ENCODE measurements at regions not wholly inside any gene's neighbourhood (a gene's known extent, or its start where the extent isn't known, plus 50 kb on each side); places are given as distances from the start of the nearest gene placed in this dataset.

DNA sequence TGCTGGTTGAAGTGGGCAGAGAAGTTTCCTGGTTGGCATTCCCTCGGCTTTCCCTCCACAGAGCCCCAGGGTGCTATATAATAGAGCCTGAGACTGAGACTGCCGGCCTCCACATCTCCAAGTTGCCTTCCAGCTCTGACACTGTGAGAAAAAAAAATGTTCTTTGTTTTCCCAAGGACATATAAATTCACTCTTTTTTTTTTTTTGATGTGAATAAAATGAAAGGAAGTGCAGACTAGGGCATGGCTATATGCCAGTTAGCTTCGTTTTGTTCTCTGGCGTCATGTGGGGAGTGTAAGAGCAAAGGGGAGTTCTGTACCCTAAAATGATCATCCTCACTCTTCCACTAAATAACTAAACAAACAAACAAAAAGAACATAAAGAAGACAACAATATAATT is 101.6 kb downstream of the TNFSF18 start:
- TF ChIP-seq, protein P1, sequence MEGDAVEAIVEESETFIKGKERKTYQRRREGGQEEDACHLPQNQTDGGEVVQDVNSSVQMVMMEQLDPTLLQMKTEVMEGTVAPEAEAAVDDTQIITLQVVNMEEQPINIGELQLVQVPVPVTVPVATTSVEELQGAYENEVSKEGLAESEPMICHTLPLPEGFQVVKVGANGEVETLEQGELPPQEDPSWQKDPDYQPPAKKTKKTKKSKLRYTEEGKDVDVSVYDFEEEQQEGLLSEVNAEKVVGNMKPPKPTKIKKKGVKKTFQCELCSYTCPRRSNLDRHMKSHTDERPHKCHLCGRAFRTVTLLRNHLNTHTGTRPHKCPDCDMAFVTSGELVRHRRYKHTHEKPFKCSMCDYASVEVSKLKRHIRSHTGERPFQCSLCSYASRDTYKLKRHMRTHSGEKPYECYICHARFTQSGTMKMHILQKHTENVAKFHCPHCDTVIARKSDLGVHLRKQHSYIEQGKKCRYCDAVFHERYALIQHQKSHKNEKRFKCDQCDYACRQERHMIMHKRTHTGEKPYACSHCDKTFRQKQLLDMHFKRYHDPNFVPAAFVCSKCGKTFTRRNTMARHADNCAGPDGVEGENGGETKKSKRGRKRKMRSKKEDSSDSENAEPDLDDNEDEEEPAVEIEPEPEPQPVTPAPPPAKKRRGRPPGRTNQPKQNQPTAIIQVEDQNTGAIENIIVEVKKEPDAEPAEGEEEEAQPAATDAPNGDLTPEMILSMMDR (IDR thresholded peaks at IDR 0.05), result no peak
- TF ChIP-seq POLR2A (IDR thresholded peaks at IDR 0.05), result no peak

Data from uterus (tissue), 2 donors.